GM18511 (cell line): ENCODE measurements at regions not wholly inside any gene's neighbourhood (a gene's known extent, or its start where the extent isn't known, plus 50 kb on each side); places are given as distances from the start of the nearest gene placed in this dataset.
"Not testable (repeated sequence)": the region's sequence is repeated elsewhere in the genome, so short reads cannot be mapped to it uniquely, and the experiment has no call there.

Source experiments
- ATAC-seq: cut with Tn5 transposase; IDR thresholded peaks from one replicate; pipeline ENCODE4 v1.9.1; 2021; ENCODE audit warnings: mild to moderate bottlenecking, moderate library complexity; ENCODE audit not compliant: unreplicated experiment

- ATAC-seq: no peak
Measured at GRCh38 chr13:76667551-76667950, 218.7 kb downstream of the KCTD12 start.

DNA sequence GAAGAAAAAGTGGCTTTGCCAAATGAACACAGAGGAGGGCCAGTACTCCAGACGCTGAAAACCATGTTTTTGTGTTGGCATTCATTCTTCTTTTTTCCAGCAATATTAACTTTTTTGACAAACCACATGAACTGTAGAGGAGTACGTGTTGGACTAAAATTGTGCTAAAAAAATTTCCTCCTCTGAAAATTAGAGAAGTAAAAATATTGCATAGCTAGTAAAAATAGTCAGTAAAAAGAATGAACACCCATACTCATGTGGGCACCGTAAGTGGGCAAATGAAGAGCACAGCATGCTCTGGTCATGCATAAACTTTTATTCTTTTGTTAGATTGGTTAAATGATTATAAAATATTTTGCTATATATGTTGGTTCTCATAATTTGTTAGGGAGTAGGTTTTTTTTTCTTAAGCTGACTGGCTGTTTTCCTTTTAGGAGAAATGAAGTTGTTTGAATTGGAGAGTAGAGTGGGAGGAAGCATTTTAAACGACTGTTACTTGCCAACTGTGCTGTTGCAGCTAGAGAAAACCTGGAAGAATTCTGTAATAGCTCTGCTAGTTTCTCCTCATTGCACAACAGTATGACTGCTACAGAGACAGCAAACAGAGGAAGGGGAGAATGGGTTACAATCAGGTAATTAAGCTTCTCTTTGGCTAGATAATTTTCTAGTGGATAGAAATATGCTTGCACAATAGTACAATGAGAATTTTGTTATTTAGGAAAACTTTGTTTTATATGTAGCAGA lies 222.4 kb downstream of the KCTD12 start:
- no peak for ATAC-seq

GRCh38 chr13:76659074-76659473 lies 227.1 kb downstream of the KCTD12 start:
- ATAC-seq: not testable (repeated sequence)

- no peak for ATAC-seq
Measured at GRCh38 chr13:76656500-76656899, 229.7 kb downstream of the KCTD12 start.

GRCh38 chr13:76656056-76656455 lies 230.1 kb downstream of the KCTD12 start:
- ATAC-seq: no peak

DNA sequence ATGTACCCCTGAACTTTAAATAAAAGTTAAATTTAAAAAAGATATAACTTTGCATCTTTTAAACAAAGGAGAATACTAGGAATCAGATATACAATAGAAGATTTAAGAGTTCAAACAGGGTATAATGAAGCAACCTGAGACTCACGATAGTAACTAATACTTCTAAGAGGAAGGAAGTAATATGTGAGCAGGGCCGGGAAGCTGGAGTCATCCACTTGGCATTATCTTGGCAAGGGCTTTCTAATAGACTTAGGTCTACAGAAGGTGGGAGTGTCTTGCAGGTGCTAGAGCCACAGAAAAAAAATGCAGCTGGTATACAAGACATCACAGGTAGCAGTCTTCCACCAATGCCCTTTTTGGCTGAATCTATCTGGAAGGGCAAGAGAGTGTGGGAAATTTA lies 231.9 kb downstream of the KCTD12 start:
- no peak for ATAC-seq

GRCh38 chr13:76651286-76651685 lies 234.9 kb downstream of the KCTD12 start:
- no peak for ATAC-seq

DNA sequence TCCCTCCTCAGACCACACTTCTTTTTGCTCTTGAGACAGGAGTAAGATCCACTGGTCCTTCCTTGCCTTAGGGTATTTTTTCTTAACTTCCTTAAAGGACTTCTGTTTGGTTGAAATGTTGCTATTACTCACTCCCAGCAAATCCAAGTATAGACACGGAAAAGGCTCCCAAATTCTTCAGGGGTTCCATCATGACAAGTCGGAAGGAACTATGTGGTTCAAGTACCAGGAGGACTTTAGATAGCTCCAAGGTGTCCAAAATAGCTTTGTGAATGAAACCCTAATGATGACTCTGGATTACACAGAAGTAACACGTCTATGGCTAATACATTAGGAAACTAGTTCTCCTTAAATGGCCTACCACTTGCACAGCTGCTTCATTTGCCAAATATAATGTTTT lies 238.7 kb downstream of the KCTD12 start:
- ATAC-seq: no peak

GRCh38 chr13:76646946-76647345 lies 239.3 kb downstream of the KCTD12 start:
- ATAC-seq: no peak

- ATAC-seq: no peak
Measured at GRCh38 chr13:76645632-76646031, 240.6 kb downstream of the KCTD12 start.

- ATAC-seq: no peak
Measured at GRCh38 chr13:76644906-76645305, 241.3 kb downstream of the KCTD12 start.

- no peak for ATAC-seq
Measured at GRCh38 chr13:76643596-76643995, 242.6 kb downstream of the KCTD12 start.

- ATAC-seq: no peak
Measured at GRCh38 chr13:76641056-76641455, 245.1 kb downstream of the KCTD12 start.

- no peak for ATAC-seq
Measured at GRCh38 chr13:76638882-76639281, 247.3 kb downstream of the KCTD12 start.

GRCh38 chr13:76638181-76638580 lies 248.0 kb downstream of the KCTD12 start:
- ATAC-seq: no peak

- no peak for ATAC-seq
Measured at GRCh38 chr13:76637641-76638141, 248.5 kb downstream of the KCTD12 start.

DNA sequence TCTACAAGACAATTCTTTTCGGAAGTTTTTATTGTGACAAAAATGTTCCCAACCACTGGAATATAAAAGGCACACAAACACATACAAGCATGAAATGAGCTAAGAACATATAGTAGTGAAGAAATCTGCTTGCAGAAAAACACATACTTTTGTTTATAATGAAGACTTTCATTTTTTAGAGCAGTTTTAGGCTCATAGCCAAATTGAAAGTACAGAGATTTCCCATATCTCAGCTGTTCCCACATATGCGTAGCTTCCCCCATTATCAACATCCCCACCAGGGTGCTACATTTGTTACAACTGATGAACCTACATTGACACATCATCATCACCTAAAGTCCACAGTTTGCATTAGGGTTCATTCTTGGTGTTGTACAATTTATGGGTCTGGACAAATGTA lies 249.4 kb downstream of the KCTD12 start:
- no peak for ATAC-seq

- ATAC-seq: no peak
Measured at GRCh38 chr13:76635232-76636230, 250.7 kb downstream of the KCTD12 start.

- ATAC-seq: no peak
Measured at GRCh38 chr13:76634431-76635191, 251.6 kb downstream of the KCTD12 start.

DNA sequence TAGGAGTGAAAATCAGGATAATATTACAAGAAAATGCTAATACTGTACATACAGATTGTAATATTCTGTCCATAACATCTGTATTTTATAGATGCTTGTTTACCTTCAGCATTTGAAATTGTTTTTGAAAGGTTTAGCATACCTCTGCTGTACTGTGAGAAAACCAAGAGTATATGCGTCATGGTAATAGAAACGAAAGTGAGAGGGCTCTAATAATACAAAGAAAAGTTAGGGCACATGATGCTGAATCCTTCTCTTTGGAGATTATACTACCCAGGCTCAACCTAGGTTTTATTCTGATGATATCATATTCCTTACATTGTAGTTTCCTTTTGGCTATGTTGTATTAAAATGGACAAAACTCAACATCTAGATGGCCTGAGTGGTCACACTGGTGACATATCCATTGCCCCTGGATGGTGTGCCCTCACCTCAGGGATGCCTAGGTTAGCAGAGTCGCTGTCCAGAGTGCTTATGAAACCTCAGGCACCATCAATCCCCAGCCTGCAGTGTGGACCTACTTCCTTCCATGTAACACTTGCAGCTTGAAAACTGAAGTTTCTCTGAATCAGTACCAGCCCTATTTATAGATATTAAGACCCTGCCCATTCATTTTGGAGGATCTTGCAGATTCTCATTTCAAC lies 253.7 kb downstream of the KCTD12 start:
- no peak for ATAC-seq
